ENCODE measurements at regions not wholly inside any gene's neighbourhood (a gene's known extent, or its start where the extent isn't known, plus 50 kb on each side); places are given as distances from the start of the nearest gene placed in this dataset.

- no peak overlapping the region for H3K9ac ChIP-seq (ENCODE audit: low read length)
- no CpG with 5 or more reads among the region's 3 CpGs for WGBS (ENCODE audit: extremely low coverage, insufficient coverage, insufficient read length)
These were observed 794.3 kb upstream of the MIR17HG start for GRCh38 chr13:90553159-90553558.

GRCh38 chr13:90557626-90558025 lies 789.9 kb upstream of the MIR17HG start:
- no peak overlapping the region for H3K14ac ChIP-seq (ENCODE audit: low read length)
- no peak overlapping the region for H4K8ac ChIP-seq (ENCODE audit: low read depth, low read length)
- no peak for DNase-seq
- H2AFZ ChIP-seq (ENCODE audit: insufficient read depth, low read length, poor library complexity): no peak overlapping the region
- WGBS (ENCODE audit: extremely low coverage, insufficient coverage, insufficient read length): no CpG with 5 or more reads among the region's 2 CpGs
- H2AK5ac ChIP-seq (ENCODE audit: low read length): no peak overlapping the region
- H4K91ac ChIP-seq (ENCODE audit: low read depth, low read length): no peak overlapping the region
- no peak overlapping the region for H3K4me3 ChIP-seq (ENCODE audit: low read depth, low read length)
- no peaks in the 10 kb centered on the region for H3K4me1 ChIP-seq (ENCODE audit: control insufficient read depth in 1 of 2, insufficient read depth in 2 of 2, low read length in 2 of 2)
- no peak overlapping the region for H3K4ac ChIP-seq (ENCODE audit: low read depth, low read length)
- no peak overlapping the region for H4K12ac ChIP-seq (ENCODE audit: low read depth, low read length)
- H3K79me1 ChIP-seq (ENCODE audit: low read length): no peaks in the 10 kb centered on the region
- H3K9ac ChIP-seq (ENCODE audit: low read length): no peak overlapping the region
- H3K27me3 ChIP-seq (ENCODE audit: insufficient read depth, low read length): no peaks in the 10 kb centered on the region
- no peaks in the 10 kb centered on the region for H3K9me3 ChIP-seq (ENCODE audit: insufficient read depth, low read depth, low read length)
- no peak overlapping the region for H3K4me2 ChIP-seq (ENCODE audit: low read length)
- H2BK120ac ChIP-seq (ENCODE audit: insufficient read depth, low read length, poor library complexity): no peak overlapping the region
- H3K23ac ChIP-seq (ENCODE audit: low read length): no peak overlapping the region
- H2BK5ac ChIP-seq (ENCODE audit: low read depth, low read length, poor library complexity): no peak overlapping the region
- H3K79me2 ChIP-seq (ENCODE audit: control insufficient read depth, insufficient read depth, low read length, poor library complexity): no peaks in the 10 kb centered on the region
- H3K36me3 ChIP-seq (ENCODE audit: control insufficient read depth in 1 of 2, insufficient read depth in 2 of 2, low read length in 2 of 2): no peaks in the 10 kb centered on the region
- no peak overlapping the region for H3K27ac ChIP-seq (ENCODE audit: low read depth, low read length)
- H2BK12ac ChIP-seq (ENCODE audit: low read length): no peak overlapping the region
- no peak overlapping the region for H3K18ac ChIP-seq (ENCODE audit: low read length)

More at GRCh38 chr13:90553159-90553558, 794.3 kb upstream of the MIR17HG start:
- Histone ChIP-seq H2BK5ac (ENCODE audit: low read depth, low read length, poor library complexity) (no peak overlapping the region), H3K27me3 (ENCODE audit: insufficient read depth, low read length) (no peaks in the 10 kb centered on the region), H4K12ac (ENCODE audit: low read depth, low read length) (no peak overlapping the region), H3K4ac (ENCODE audit: low read depth, low read length) (no peak overlapping the region), H3K36me3 (ENCODE audit: control insufficient read depth in 1 of 2, insufficient read depth in 2 of 2, low read length in 2 of 2) (no peaks in the 10 kb centered on the region), H3K4me1 (ENCODE audit: control insufficient read depth in 1 of 2, insufficient read depth in 2 of 2, low read length in 2 of 2) (no peaks in the 10 kb centered on the region), H3K4me2 (ENCODE audit: low read length) (no peak overlapping the region), H3K79me1 (ENCODE audit: low read length) (no peaks in the 10 kb centered on the region), H3K27ac (ENCODE audit: low read depth, low read length) (no peak overlapping the region), H3K14ac (ENCODE audit: low read length) (no peak overlapping the region), H3K18ac (ENCODE audit: low read length) (no peak overlapping the region), H3K4me3 (ENCODE audit: low read depth, low read length) (no peak overlapping the region), H2BK12ac (ENCODE audit: low read length) (no peak overlapping the region), H2AK5ac (ENCODE audit: low read length) (no peak overlapping the region), H3K79me2 (ENCODE audit: control insufficient read depth, insufficient read depth, low read length, poor library complexity) (no peaks in the 10 kb centered on the region), H2BK120ac (ENCODE audit: insufficient read depth, low read length, poor library complexity) (no peak overlapping the region), H3K23ac (ENCODE audit: low read length) (no peak overlapping the region), H4K8ac (ENCODE audit: low read depth, low read length) (no peak overlapping the region), H2AFZ (ENCODE audit: insufficient read depth, low read length, poor library complexity) (no peak overlapping the region), H3K9me3 (ENCODE audit: insufficient read depth, low read depth, low read length) (no peaks in the 10 kb centered on the region), H4K91ac (ENCODE audit: low read depth, low read length) (no peak overlapping the region)
- DNase-seq: no peak

GRCh38 chr13:90562443-90562842 lies 785.0 kb upstream of the MIR17HG start:
- no peak overlapping the region for H2AK5ac ChIP-seq (ENCODE audit: low read length)
- no peaks in the 10 kb centered on the region for H3K79me1 ChIP-seq (ENCODE audit: low read length)
- no peak overlapping the region for H3K27ac ChIP-seq (ENCODE audit: low read depth, low read length)
- DNase-seq: no peak
- no peak overlapping the region for H2BK120ac ChIP-seq (ENCODE audit: insufficient read depth, low read length, poor library complexity)
- H2BK12ac ChIP-seq (ENCODE audit: low read length): no peak overlapping the region
- no peak overlapping the region for H3K4me3 ChIP-seq (ENCODE audit: low read depth, low read length)
- H3K36me3 ChIP-seq (ENCODE audit: control insufficient read depth in 1 of 2, insufficient read depth in 2 of 2, low read length in 2 of 2): no peaks in the 10 kb centered on the region
- H3K9ac ChIP-seq (ENCODE audit: low read length): no peak overlapping the region
- no peak overlapping the region for H3K4me2 ChIP-seq (ENCODE audit: low read length)
- no peak overlapping the region for H3K4ac ChIP-seq (ENCODE audit: low read depth, low read length)
- no peak overlapping the region for H2BK5ac ChIP-seq (ENCODE audit: low read depth, low read length, poor library complexity)
- H4K91ac ChIP-seq (ENCODE audit: low read depth, low read length): no peak overlapping the region
- no peak overlapping the region for H4K12ac ChIP-seq (ENCODE audit: low read depth, low read length)
- H3K4me1 ChIP-seq (ENCODE audit: control insufficient read depth in 1 of 2, insufficient read depth in 2 of 2, low read length in 2 of 2): no peaks in the 10 kb centered on the region
- H2AFZ ChIP-seq (ENCODE audit: insufficient read depth, low read length, poor library complexity): no peak overlapping the region
- no peaks in the 10 kb centered on the region for H3K27me3 ChIP-seq (ENCODE audit: insufficient read depth, low read length)
- H4K8ac ChIP-seq (ENCODE audit: low read depth, low read length): no peak overlapping the region
- no peak overlapping the region for H3K23ac ChIP-seq (ENCODE audit: low read length)
- no peak overlapping the region for H3K14ac ChIP-seq (ENCODE audit: low read length)
- H3K18ac ChIP-seq (ENCODE audit: low read length): no peak overlapping the region
- H3K79me2 ChIP-seq (ENCODE audit: control insufficient read depth, insufficient read depth, low read length, poor library complexity): no peaks in the 10 kb centered on the region
- WGBS (ENCODE audit: extremely low coverage, insufficient coverage, insufficient read length): no CpG with 5 or more reads among the region's 1 CpG
- no peaks in the 10 kb centered on the region for H3K9me3 ChIP-seq (ENCODE audit: insufficient read depth, low read depth, low read length)

- no CpG with 5 or more reads among the region's 7 CpGs for WGBS (ENCODE audit: extremely low coverage, insufficient coverage, insufficient read length)
These were observed 783.4 kb upstream of the MIR17HG start for GRCh38 chr13:90564096-90564495.

More at GRCh38 chr13:90564096-90564495, 783.4 kb upstream of the MIR17HG start:
- Histone ChIP-seq H3K4me2 (ENCODE audit: low read length) (no peak overlapping the region), H4K12ac (ENCODE audit: low read depth, low read length) (no peak overlapping the region), H3K36me3 (ENCODE audit: control insufficient read depth in 1 of 2, insufficient read depth in 2 of 2, low read length in 2 of 2) (no peaks in the 10 kb centered on the region), H2AK5ac (ENCODE audit: low read length) (no peak overlapping the region), H3K4me1 (ENCODE audit: control insufficient read depth in 1 of 2, insufficient read depth in 2 of 2, low read length in 2 of 2) (no peaks in the 10 kb centered on the region), H2BK5ac (ENCODE audit: low read depth, low read length, poor library complexity) (no peak overlapping the region), H2AFZ (ENCODE audit: insufficient read depth, low read length, poor library complexity) (no peak overlapping the region), H3K27ac (ENCODE audit: low read depth, low read length) (no peak overlapping the region), H2BK120ac (ENCODE audit: insufficient read depth, low read length, poor library complexity) (no peak overlapping the region), H2BK12ac (ENCODE audit: low read length) (no peak overlapping the region), H4K91ac (ENCODE audit: low read depth, low read length) (no peak overlapping the region), H3K4me3 (ENCODE audit: low read depth, low read length) (no peak overlapping the region), H3K27me3 (ENCODE audit: insufficient read depth, low read length) (no peaks in the 10 kb centered on the region), H3K18ac (ENCODE audit: low read length) (no peak overlapping the region), H3K14ac (ENCODE audit: low read length) (no peak overlapping the region), H3K9me3 (ENCODE audit: insufficient read depth, low read depth, low read length) (no peaks in the 10 kb centered on the region), H3K79me1 (ENCODE audit: low read length) (no peaks in the 10 kb centered on the region), H3K4ac (ENCODE audit: low read depth, low read length) (no peak overlapping the region), H3K23ac (ENCODE audit: low read length) (no peak overlapping the region), H4K8ac (ENCODE audit: low read depth, low read length) (no peak overlapping the region), H3K9ac (ENCODE audit: low read length) (no peak overlapping the region), H3K79me2 (ENCODE audit: control insufficient read depth, insufficient read depth, low read length, poor library complexity) (no peaks in the 10 kb centered on the region)
- DNase-seq: no peak

All from trophoblast cell (in vitro differentiated cells and primary cell).